ENCODE measurements at regions not wholly inside any gene's neighbourhood (a gene's known extent, or its start where the extent isn't known, plus 50 kb on each side); places are given as distances from the start of the nearest gene placed in this dataset.

GRCh38 chr4:97386969-97387368 is 756.3 kb downstream of the STPG2 start:
- Histone ChIP-seq H3K27ac (ENCODE audit: insufficient read depth, low read depth, low read length) (no peak overlapping the region), H2AFZ (ENCODE audit: low read depth, low read length) (no peak overlapping the region), H3K4me2 (ENCODE audit: insufficient read depth, low read length) (no peak overlapping the region), H3K79me2 (ENCODE audit: control insufficient read depth, insufficient read depth, low read length) (no peaks in the 10 kb centered on the region), H4K20me1 (replicated peaks; ENCODE audit: control insufficient read depth, extremely low read depth, insufficient read depth, low read length) (no peaks in the 10 kb centered on the region), H3K4me3 (replicated peaks in 1 of 3; ENCODE audit: insufficient read depth in 1 of 3, low read depth in 1 of 3, low read length in 3 of 3) (no peak overlapping the region), H3K4me1 (ENCODE audit: control insufficient read depth, extremely low read depth, insufficient read depth, low read length) (no peaks in the 10 kb centered on the region), H3K9me3 (replicated peaks; ENCODE audit: control insufficient read depth, insufficient read depth, low read length) (no peaks in the 10 kb centered on the region), H3K9ac (replicated peaks; ENCODE audit: extremely low read depth, insufficient read depth, low read length) (no peak overlapping the region), H3K36me3 (ENCODE audit: control insufficient read depth in 2 of 2, extremely low read depth in 1 of 2, insufficient read depth in 2 of 2, low read length in 2 of 2) (no peaks in the 10 kb centered on the region), H3K9me1 (replicated peaks; ENCODE audit: control insufficient read depth, extremely low read depth, insufficient read depth, low read length) (no peaks in the 10 kb centered on the region), H3K27me3 (ENCODE audit: control insufficient read depth in 2 of 2, insufficient read depth in 2 of 2, low read length in 2 of 2) (no peaks in the 10 kb centered on the region)
- no peak for DNase-seq (ENCODE audit: low read depth, low spot score)
- ChIA-PET POLR2A (no interaction called here), CTCF (no interaction called here)
- no peak for FAIRE-seq
- TF ChIP-seq MAX (IDR thresholded peaks at IDR 0.05; ENCODE audit: insufficient read depth, insufficient read length) (no peak), POLR2A (IDR thresholded peaks at IDR 0.05; ENCODE audit: low read depth, low read length) (no peak), MYC (IDR thresholded peaks at IDR 0.05; ENCODE audit: low read depth, low read length) (no peak), FOS (IDR thresholded peaks at IDR 0.05; ENCODE audit: borderline replicate concordance, insufficient read depth, low read length) (no peak), GATA2 (IDR thresholded peaks at IDR 0.05; ENCODE audit: insufficient read depth, insufficient read length, low read depth, low read length) (no peak)
- intact Hi-C loops (cut with micrococcal nuclease), result no loop called here
- dilution Hi-C loops (cut with MboI; ENCODE audit: extremely low pct_ligation_motif_present, low sequenced_read_pairs), result no loop called here
- BruUV-seq (replicated peaks), result no TSS peak

- Histone ChIP-seq H3K36me3 (ENCODE audit: control insufficient read depth in 2 of 2, extremely low read depth in 1 of 2, insufficient read depth in 2 of 2, low read length in 2 of 2) (no peaks in the 10 kb centered on the region), H3K4me1 (ENCODE audit: control insufficient read depth, extremely low read depth, insufficient read depth, low read length) (no peaks in the 10 kb centered on the region), H2AFZ (ENCODE audit: low read depth, low read length) (no peak overlapping the region), H3K4me3 (replicated peaks in 1 of 3; ENCODE audit: insufficient read depth in 1 of 3, low read depth in 1 of 3, low read length in 3 of 3) (no peak overlapping the region), H4K20me1 (replicated peaks; ENCODE audit: control insufficient read depth, extremely low read depth, insufficient read depth, low read length) (no peaks in the 10 kb centered on the region), H3K9me1 (replicated peaks; ENCODE audit: control insufficient read depth, extremely low read depth, insufficient read depth, low read length) (no peaks in the 10 kb centered on the region), H3K9me3 (replicated peaks; ENCODE audit: control insufficient read depth, insufficient read depth, low read length) (no peaks in the 10 kb centered on the region), H3K27ac (ENCODE audit: insufficient read depth, low read depth, low read length) (no peak overlapping the region), H3K27me3 (ENCODE audit: control insufficient read depth in 2 of 2, insufficient read depth in 2 of 2, low read length in 2 of 2) (no peaks in the 10 kb centered on the region), H3K4me2 (ENCODE audit: insufficient read depth, low read length) (no peak overlapping the region), H3K79me2 (ENCODE audit: control insufficient read depth, insufficient read depth, low read length) (no peaks in the 10 kb centered on the region), H3K9ac (replicated peaks; ENCODE audit: extremely low read depth, insufficient read depth, low read length) (no peak overlapping the region)
- DNase-seq (ENCODE audit: low read depth, low spot score) (no peak), FAIRE-seq (no peak)
- BruUV-seq (replicated peaks), result no TSS peak
- POLR2A ChIA-PET, result no interaction called here
- dilution Hi-C loops (cut with MboI; ENCODE audit: extremely low pct_ligation_motif_present, low sequenced_read_pairs), result no loop called here
- intact Hi-C loops (cut with micrococcal nuclease), result no loop called here
- CTCF ChIA-PET, result interaction anchor here (0.7 kb wide), 1 partner anchor 27 kb away, joined by 3 read pairs; no protein-coding TSS in a partner anchor
- TF ChIP-seq FOS (IDR thresholded peaks at IDR 0.05; ENCODE audit: borderline replicate concordance, insufficient read depth, low read length) (peak; percentile 32), EZH2 (IDR thresholded peaks at IDR 0.05; ENCODE audit: borderline replicate concordance, low read depth, low read length, severe bottlenecking) (no peak)
Measured at GRCh38 chr4:97394653-97395052, 748.6 kb downstream of the STPG2 start.
